ENCODE measurements at regions not wholly inside any gene's neighbourhood (a gene's known extent, or its start where the extent isn't known, plus 50 kb on each side); places are given as distances from the start of the nearest gene placed in this dataset.

- H3K27ac ChIP-seq (ENCODE audit: low read depth, low read length), result no peak overlapping the region
- POLR2A ChIA-PET, result no interaction called here
- no peak for DNase-seq
Measured at GRCh38 chr7:9962742-9963141, 1010.9 kb upstream of the PHF14 start.

DNA sequence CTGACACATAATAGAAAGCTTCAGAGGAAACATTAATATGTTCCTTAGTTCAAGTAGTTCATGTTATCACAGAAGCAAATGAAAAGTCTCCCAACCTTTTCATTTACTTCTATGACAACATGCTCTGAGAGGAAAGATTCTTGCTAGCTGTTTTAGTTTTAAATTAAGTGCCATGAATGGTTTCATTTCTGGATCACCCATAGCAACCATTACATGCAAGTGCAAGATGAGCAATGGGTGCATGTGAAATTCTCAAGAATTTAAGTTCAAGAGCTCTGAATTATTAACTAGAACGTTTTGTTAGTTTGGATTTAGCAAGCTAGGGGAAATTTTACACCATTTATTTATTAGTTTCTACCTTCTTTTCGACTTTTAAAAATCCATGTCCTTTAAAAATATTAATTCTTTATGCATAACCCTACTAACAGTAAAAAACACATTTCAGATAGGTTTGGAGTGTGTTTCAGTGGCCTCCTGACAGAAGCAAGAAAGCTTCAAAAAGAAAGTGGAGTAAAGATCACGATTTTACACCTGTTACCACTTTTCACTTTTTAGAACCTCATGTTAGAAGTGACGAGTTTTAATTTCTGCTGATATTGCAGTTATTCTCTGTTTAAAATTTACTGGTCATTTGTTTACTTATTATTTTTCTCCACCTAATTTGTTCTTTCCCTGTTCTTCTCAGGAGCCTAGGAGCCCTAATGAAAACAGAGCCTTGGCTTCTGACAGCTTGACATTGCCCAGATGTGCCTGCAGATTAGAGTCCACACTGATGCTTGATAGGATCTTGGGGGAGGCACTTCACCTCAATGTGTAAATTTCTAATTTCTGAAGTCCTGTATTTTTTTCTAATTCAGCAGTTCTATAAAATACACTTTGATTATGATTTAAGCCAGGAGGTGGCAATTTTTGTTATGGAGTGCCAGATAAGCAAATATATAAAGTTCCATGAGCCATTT, 995.3 kb upstream of the PHF14 start:
- intact Hi-C loops (cut with micrococcal nuclease), result no loop called here
- ChIA-PET POLR2A (no interaction called here), CTCF (no interaction called here)
- no peak overlapping the region for H3K27ac ChIP-seq (ENCODE audit: low read depth, low read length)
- DNase-seq (no peak), ATAC-seq (no peak)
- H3K4me1 Mint-ChIP-seq, result no peaks in the 10 kb centered on the region
- no peaks in the 10 kb centered on the region for H3K9me3 ChIP-seq (ENCODE audit: control insufficient read depth in 2 of 3, low read length in 3 of 3)
- no peaks in the 10 kb centered on the region for H3K36me3 ChIP-seq (ENCODE audit: control insufficient read depth in 2 of 3, insufficient read depth in 3 of 3, low read length in 3 of 3)
- no peak overlapping the region for H3K27ac Mint-ChIP-seq
- H3K4me3 ChIP-seq (ENCODE audit: low read length), result no peak overlapping the region
- no peaks in the 10 kb centered on the region for H3K4me1 ChIP-seq (ENCODE audit: control insufficient read depth in 2 of 2, insufficient read depth in 2 of 2, low read length in 2 of 2)
- no peaks in the 10 kb centered on the region for H3K36me3 Mint-ChIP-seq
- H3K27me3 ChIP-seq (ENCODE audit: control insufficient read depth in 2 of 2, insufficient read depth in 2 of 2, low read length in 2 of 2), result no peaks in the 10 kb centered on the region
- peaks cover 0 to 5% (median 0%) of the 10 kb centered on the region in 11 donors for H3K9me3 Mint-ChIP-seq
- no peaks in the 10 kb centered on the region for H3K27me3 Mint-ChIP-seq
- no peak overlapping the region for H3K4me3 Mint-ChIP-seq

More at GRCh38 chr7:9962742-9963141, 1010.9 kb upstream of the PHF14 start:
- Mint-ChIP-seq H3K36me3 (no peaks in the 10 kb centered on the region), H3K4me3 (no peak overlapping the region), H3K27ac (no peak overlapping the region), H3K9me3 (peaks cover 0 to 6% (median 0%) of the 10 kb centered on the region in 11 donors), H3K27me3 (no peaks in the 10 kb centered on the region), H3K4me1 (no peaks in the 10 kb centered on the region)
- no peaks in the 10 kb centered on the region for H3K27me3 ChIP-seq (ENCODE audit: control insufficient read depth in 2 of 2, insufficient read depth in 2 of 2, low read length in 2 of 2)
- CTCF ChIA-PET, result no interaction called here
- H3K9me3 ChIP-seq (ENCODE audit: control insufficient read depth in 2 of 3, low read length in 3 of 3), result no peaks in the 10 kb centered on the region
- no peaks in the 10 kb centered on the region for H3K4me1 ChIP-seq (ENCODE audit: control insufficient read depth in 2 of 2, insufficient read depth in 2 of 2, low read length in 2 of 2)
- H3K4me3 ChIP-seq (ENCODE audit: low read length), result no peak overlapping the region
- no peak for ATAC-seq
- no peaks in the 10 kb centered on the region for H3K36me3 ChIP-seq (ENCODE audit: control insufficient read depth in 2 of 3, insufficient read depth in 3 of 3, low read length in 3 of 3)
- intact Hi-C loops (cut with micrococcal nuclease), result no loop called here

GRCh38 chr7:9981742-9982349, 991.8 kb upstream of the PHF14 start:
- no peaks in the 10 kb centered on the region for H3K4me1 Mint-ChIP-seq
- Histone ChIP-seq H3K4me1 (ENCODE audit: control insufficient read depth in 2 of 2, insufficient read depth in 2 of 2, low read length in 2 of 2) (no peaks in the 10 kb centered on the region), H3K36me3 (ENCODE audit: control insufficient read depth in 2 of 3, insufficient read depth in 3 of 3, low read length in 3 of 3) (no peaks in the 10 kb centered on the region), H3K27ac (ENCODE audit: low read depth, low read length) (no peak overlapping the region), H3K4me3 (ENCODE audit: low read length) (no peak overlapping the region), H3K27me3 (ENCODE audit: control insufficient read depth in 2 of 2, insufficient read depth in 2 of 2, low read length in 2 of 2) (no peaks in the 10 kb centered on the region), H3K9me3 (ENCODE audit: control insufficient read depth in 2 of 3, low read length in 3 of 3) (no peaks in the 10 kb centered on the region)
- H3K27me3 Mint-ChIP-seq, result no peaks in the 10 kb centered on the region
- intact Hi-C loops (cut with micrococcal nuclease), result no loop called here
- no peak overlapping the region for H3K4me3 Mint-ChIP-seq
- no peak overlapping the region for H3K27ac Mint-ChIP-seq
- ATAC-seq (no peak), DNase-seq (no peak)
- CTCF ChIA-PET, result no interaction called here
- no peaks in the 10 kb centered on the region for H3K36me3 Mint-ChIP-seq
- peaks cover 0 to 10% (median 0%) of the 10 kb centered on the region in 11 donors for H3K9me3 Mint-ChIP-seq
- POLR2A ChIA-PET, result no interaction called here

GRCh38 chr7:9983048-9983447, 990.6 kb upstream of the PHF14 start:
- Histone ChIP-seq H3K9me3 (ENCODE audit: control insufficient read depth in 2 of 3, low read length in 3 of 3) (no peaks in the 10 kb centered on the region), H3K27ac (ENCODE audit: low read depth, low read length) (no peak overlapping the region), H3K36me3 (ENCODE audit: control insufficient read depth in 2 of 3, insufficient read depth in 3 of 3, low read length in 3 of 3) (no peaks in the 10 kb centered on the region), H3K4me3 (ENCODE audit: low read length) (no peak overlapping the region), H3K4me1 (ENCODE audit: control insufficient read depth in 2 of 2, insufficient read depth in 2 of 2, low read length in 2 of 2) (no peaks in the 10 kb centered on the region), H3K27me3 (ENCODE audit: control insufficient read depth in 2 of 2, insufficient read depth in 2 of 2, low read length in 2 of 2) (no peaks in the 10 kb centered on the region)
- ATAC-seq, result no peak
- H3K27ac Mint-ChIP-seq, result no peak overlapping the region
- no peak overlapping the region for H3K4me3 Mint-ChIP-seq
- intact Hi-C loops (cut with micrococcal nuclease), result no loop called here
- ChIA-PET CTCF (no interaction called here), POLR2A (no interaction called here)
- DNase-seq, result no peak
- no peaks in the 10 kb centered on the region for H3K4me1 Mint-ChIP-seq
- no peaks in the 10 kb centered on the region for H3K36me3 Mint-ChIP-seq
- H3K27me3 Mint-ChIP-seq, result no peaks in the 10 kb centered on the region
- H3K9me3 Mint-ChIP-seq, result peaks cover 0 to 14% (median 2%) of the 10 kb centered on the region in 11 donors

- H3K36me3 Mint-ChIP-seq, result no peaks in the 10 kb centered on the region
- intact Hi-C loops (cut with micrococcal nuclease), result no loop called here
- CTCF ChIA-PET, result no interaction called here
- H3K4me3 Mint-ChIP-seq, result no peak overlapping the region
- H3K9me3 ChIP-seq (ENCODE audit: control insufficient read depth in 2 of 3, low read length in 3 of 3), result no peaks in the 10 kb centered on the region
- no peak for ATAC-seq
- no peak overlapping the region for H3K4me3 ChIP-seq (ENCODE audit: low read length)
- no peaks in the 10 kb centered on the region for H3K36me3 ChIP-seq (ENCODE audit: control insufficient read depth in 2 of 3, insufficient read depth in 3 of 3, low read length in 3 of 3)
- no peak for DNase-seq
- H3K27me3 Mint-ChIP-seq, result no peaks in the 10 kb centered on the region
- peaks cover 0 to 11% (median 2%) of the 10 kb centered on the region in 11 donors for H3K9me3 Mint-ChIP-seq
- H3K27me3 ChIP-seq (ENCODE audit: control insufficient read depth in 2 of 2, insufficient read depth in 2 of 2, low read length in 2 of 2), result no peaks in the 10 kb centered on the region
- H3K4me1 Mint-ChIP-seq, result no peaks in the 10 kb centered on the region
- POLR2A ChIA-PET, result no interaction called here
- H3K4me1 ChIP-seq (ENCODE audit: control insufficient read depth in 2 of 2, insufficient read depth in 2 of 2, low read length in 2 of 2), result no peaks in the 10 kb centered on the region
- H3K27ac ChIP-seq (ENCODE audit: low read depth, low read length), result no peak overlapping the region
- no peak overlapping the region for H3K27ac Mint-ChIP-seq
Measured at GRCh38 chr7:10015687-10016086, 958.0 kb upstream of the PHF14 start.

GRCh38 chr7:10022480-10022879, 951.2 kb upstream of the PHF14 start:
- H3K9me3 Mint-ChIP-seq, result peaks cover 0 to 13% (median 0%) of the 10 kb centered on the region in 11 donors
- H3K4me1 Mint-ChIP-seq, result no peaks in the 10 kb centered on the region
- no peak overlapping the region for H3K27ac ChIP-seq (ENCODE audit: low read depth, low read length)
- intact Hi-C loops (cut with micrococcal nuclease), result no loop called here
- ChIA-PET CTCF (no interaction called here), POLR2A (no interaction called here)
- DNase-seq (no peak), ATAC-seq (no peak)
- H3K9me3 ChIP-seq (ENCODE audit: control insufficient read depth in 2 of 3, low read length in 3 of 3), result no peaks in the 10 kb centered on the region
- H3K4me3 ChIP-seq (ENCODE audit: low read length), result no peak overlapping the region
- no peaks in the 10 kb centered on the region for H3K27me3 ChIP-seq (ENCODE audit: control insufficient read depth in 2 of 2, insufficient read depth in 2 of 2, low read length in 2 of 2)
- H3K4me1 ChIP-seq (ENCODE audit: control insufficient read depth in 2 of 2, insufficient read depth in 2 of 2, low read length in 2 of 2), result no peaks in the 10 kb centered on the region
- no peak overlapping the region for H3K4me3 Mint-ChIP-seq
- no peak overlapping the region for H3K27ac Mint-ChIP-seq
- no peaks in the 10 kb centered on the region for H3K36me3 ChIP-seq (ENCODE audit: control insufficient read depth in 2 of 3, insufficient read depth in 3 of 3, low read length in 3 of 3)
- no peaks in the 10 kb centered on the region for H3K36me3 Mint-ChIP-seq
- no peaks in the 10 kb centered on the region for H3K27me3 Mint-ChIP-seq

DNA sequence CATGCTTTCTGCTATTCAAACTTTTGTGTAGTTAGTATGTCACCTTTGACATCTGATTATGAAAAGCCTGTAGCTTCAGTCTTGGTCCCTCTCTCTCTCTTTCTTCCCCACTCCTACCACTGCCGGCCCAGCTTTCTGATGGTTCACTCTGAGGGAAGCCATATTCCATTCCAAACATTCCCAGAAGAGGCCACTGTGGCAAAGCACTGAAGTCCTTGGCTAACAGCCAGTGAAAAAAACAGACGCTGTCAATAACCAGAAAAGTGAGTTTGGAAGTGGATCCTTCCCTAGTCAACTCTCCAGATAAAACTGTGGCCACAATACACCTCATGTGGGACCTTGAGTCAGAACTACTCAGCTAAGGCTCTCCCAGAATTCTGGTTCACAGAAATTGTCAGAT, 950.7 kb upstream of the PHF14 start:
- Mint-ChIP-seq H3K36me3 (no peaks in the 10 kb centered on the region), H3K27me3 (no peaks in the 10 kb centered on the region), H3K27ac (no peak overlapping the region), H3K9me3 (peaks cover 0 to 13% (median 0%) of the 10 kb centered on the region in 11 donors), H3K4me1 (no peaks in the 10 kb centered on the region), H3K4me3 (no peak overlapping the region)
- ATAC-seq (no peak), DNase-seq (no peak)
- ChIA-PET CTCF (no interaction called here), POLR2A (no interaction called here)
- intact Hi-C loops (cut with micrococcal nuclease), result no loop called here
- no peaks in the 10 kb centered on the region for H3K36me3 ChIP-seq (ENCODE audit: control insufficient read depth in 2 of 3, insufficient read depth in 3 of 3, low read length in 3 of 3)
- H3K9me3 ChIP-seq (ENCODE audit: control insufficient read depth in 2 of 3, low read length in 3 of 3), result no peaks in the 10 kb centered on the region
- no peak overlapping the region for H3K4me3 ChIP-seq (ENCODE audit: low read length)
- H3K4me1 ChIP-seq (ENCODE audit: control insufficient read depth in 2 of 2, insufficient read depth in 2 of 2, low read length in 2 of 2), result no peaks in the 10 kb centered on the region
- H3K27me3 ChIP-seq (ENCODE audit: control insufficient read depth in 2 of 2, insufficient read depth in 2 of 2, low read length in 2 of 2), result no peaks in the 10 kb centered on the region
- no peak overlapping the region for H3K27ac ChIP-seq (ENCODE audit: low read depth, low read length)

Measured in naive thymus-derived CD4-positive, alpha-beta T cell (primary cell).